HuH-7 (cell line): ENCODE measurements at regions not wholly inside any gene's neighbourhood (a gene's known extent, or its start where the extent isn't known, plus 50 kb on each side); places are given as distances from the start of the nearest gene placed in this dataset.

Source experiments
- DNase-seq: peaks from one replicate; pipeline ENCODE4 v3.0.0; 2011; ENCODE audit warnings: low spot score

DNA sequence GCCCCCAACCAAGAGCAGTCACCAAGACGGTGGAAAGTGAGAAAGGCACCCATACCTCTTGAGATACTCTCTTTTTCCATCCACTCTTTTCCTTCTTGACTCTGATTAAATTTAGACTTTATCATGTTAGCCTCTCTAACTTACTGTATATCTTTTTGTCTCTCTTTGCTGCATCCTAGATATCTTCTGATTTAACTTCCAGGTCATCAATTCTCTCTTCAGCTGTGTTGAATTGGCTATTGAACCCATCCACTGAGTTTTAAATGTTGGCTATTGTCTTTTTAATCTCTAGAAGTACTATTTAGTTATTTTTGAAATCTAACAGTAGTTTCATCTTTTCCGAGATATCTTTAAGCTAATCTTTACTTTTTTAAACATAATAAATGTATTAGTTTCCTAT, 78.3 kb upstream of the MBOAT2 start:
- DNase-seq: no peak

DNA sequence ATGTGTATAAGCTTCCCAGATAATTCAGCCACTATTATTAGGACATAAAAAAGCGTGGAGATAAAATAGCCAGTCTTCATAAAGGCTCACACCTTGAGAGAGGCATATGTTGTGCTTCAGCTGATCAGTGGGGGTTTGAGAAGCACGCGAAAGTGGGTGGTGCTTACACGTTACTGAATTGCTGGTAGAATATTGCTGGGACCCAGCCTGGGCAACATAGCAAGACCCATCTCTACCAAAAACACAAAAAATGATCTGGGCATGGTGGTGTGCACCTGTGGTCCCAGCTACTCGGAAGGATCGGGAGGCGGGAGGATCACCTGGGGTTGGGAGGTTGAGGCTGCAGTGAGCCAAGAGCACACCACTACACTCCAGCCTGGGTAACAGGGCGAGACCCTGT, 74.9 kb upstream of the MBOAT2 start:
- no peak for DNase-seq

DNA sequence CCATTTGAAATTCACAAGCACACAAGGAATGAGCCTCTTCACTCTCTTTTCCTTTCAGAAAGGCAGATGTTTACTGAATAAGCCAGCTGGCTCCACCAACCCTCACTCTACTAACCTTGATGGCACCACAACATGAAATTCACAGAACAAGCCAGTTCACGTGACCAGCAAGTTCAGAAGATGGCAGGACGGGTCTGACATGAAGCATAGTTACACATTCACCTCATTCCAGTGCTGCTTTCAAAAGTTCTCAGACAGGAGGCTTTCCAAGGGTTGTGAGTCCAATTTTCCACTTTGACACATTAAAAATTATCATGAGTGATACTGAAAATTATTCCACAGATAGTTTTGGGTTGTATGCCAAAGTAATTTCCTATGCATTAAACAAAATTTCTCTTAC, 74.2 kb upstream of the MBOAT2 start:
- no peak for DNase-seq

DNA sequence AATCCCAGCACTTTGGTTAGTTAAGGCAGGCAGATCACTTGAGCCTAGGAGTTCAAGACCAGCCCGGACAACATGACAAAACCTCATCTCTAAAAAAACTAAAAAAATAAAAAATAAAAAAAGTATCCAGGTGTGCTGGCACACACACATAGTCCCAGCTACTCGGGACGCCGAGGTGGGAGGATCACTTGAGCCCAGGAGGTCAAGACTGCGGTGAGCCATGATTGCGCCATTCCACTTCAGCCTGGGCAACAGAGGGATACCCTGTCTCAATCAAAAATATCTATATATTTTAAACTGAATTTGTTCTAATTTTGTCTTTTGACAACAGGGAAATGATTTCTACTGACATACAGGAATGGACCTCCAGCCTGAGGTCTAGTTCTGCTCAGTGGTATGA, 73.3 kb upstream of the MBOAT2 start:
- no peak for DNase-seq

DNA sequence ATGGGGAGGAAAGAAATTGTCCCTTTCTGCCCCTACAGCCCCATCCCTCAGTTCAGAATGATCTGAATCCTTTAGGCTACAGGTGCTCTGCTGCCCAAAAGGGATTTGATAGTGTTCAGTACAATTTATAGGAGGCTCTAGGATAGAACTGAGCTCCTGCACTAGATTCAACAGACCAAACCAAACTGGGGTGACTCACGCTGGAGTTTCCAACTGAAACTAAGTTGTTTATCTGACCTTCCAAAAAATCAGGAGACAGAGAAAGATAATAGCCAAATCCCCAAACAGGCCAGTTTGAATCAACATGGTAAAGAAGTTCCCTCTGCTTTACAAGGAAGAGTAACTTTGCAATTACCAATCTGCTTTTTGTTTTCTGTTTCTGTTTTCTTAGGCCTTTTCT, 72.7 kb upstream of the MBOAT2 start:
- no peak for DNase-seq

DNA sequence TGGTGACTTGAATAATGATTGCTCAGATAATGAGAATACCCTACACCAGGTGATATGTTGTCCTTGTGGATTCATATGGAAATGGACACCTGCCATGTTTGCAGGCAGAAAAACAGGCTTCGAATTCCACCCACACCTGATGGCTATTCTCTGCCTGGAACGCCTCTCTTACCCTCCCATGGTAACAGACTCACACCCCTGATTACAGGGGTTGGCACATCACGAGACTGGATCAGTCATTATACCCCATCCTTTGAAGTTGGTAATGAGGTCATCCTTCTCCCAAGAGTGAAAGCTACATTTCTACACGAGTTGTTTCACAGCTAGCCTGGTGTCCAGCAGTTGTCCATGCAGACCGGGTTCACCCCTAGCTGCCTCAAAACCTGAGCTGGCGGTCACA, 71.4 kb upstream of the MBOAT2 start:
- DNase-seq: no peak

DNA sequence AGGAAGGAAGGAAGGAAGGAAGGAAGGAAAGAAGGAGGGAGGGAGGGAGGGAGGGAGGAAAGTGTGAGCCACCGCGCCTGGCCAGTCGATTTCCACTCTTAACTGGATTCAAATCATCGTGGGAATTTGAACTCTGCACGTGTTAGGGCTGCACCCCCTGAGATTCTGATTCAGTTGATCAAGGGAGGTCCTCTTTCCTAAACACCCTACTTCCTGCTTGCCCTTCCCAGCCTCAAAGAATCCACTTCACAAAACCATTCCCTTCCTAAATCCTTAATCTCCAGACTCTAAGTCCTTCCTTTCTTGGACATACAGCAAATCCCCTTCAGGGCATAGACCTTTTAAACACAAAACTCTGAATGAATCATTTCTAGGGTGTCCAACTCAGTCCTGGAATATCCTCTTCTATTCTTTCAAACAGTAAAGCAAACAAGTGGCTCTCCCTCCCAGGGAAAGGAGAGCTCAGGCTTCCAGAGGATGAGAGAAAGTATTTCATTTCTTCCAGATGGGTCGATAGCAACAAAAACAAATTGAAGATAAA, 68.2 kb upstream of the MBOAT2 start:
- no peak for DNase-seq

DNA sequence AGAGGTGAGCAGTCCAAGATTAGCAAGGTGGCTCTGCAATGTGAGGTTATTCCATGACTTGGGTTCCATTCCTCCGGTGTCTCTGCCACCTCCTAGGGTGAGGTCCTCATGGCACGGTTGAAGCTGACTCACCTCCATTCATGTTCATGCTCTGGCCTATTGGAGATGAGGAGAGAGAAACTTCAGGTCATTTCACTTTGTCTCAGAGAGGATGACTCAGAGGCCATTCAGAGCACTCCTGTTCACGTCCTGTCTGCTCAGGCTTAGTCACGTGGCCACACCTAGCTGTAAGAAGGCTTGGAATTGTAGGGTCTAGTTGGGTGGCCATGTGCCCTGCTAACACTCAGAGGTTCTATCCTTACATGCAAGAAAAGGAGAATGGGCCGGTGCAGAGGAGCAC, 67.5 kb upstream of the MBOAT2 start:
- no peak for DNase-seq

DNA sequence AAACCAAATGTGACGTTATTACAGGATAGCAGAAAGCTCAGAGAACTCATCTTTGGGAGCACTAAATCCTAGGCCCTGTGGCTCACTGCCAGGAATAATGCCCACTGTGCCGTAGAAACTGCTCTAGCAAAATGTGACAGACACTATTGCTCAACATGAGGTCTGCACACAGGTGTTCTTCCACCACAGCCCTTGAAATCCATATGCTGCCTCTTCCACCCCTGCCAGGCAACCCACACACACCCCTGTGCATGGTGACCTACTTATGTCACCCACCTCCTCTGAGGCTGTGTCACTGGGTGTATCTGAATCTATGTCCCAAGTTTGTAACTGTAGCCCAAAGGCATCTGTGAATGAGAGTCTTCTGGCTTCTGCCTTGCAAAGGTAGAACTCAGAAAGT, 66.1 kb upstream of the MBOAT2 start:
- no peak for DNase-seq

DNA sequence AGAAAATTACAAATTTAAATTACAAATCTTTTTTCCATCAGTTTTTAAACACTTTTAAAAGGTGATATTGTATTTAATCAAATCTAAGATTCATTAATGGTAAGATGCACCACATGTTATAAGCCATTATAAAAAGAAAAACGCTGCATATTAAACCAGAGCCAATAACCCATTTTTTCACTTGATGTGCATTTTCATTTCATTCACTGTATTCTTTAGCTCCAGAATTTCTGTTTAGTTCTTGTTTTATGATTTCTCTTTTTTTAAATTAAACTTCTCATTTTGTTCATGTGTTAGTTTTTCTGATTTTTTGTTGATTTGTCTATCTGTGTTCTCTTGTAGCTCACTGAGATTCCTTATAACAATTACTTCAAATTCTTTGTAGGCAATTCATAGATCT, 62.4 kb upstream of the MBOAT2 start:
- DNase-seq: no peak

DNA sequence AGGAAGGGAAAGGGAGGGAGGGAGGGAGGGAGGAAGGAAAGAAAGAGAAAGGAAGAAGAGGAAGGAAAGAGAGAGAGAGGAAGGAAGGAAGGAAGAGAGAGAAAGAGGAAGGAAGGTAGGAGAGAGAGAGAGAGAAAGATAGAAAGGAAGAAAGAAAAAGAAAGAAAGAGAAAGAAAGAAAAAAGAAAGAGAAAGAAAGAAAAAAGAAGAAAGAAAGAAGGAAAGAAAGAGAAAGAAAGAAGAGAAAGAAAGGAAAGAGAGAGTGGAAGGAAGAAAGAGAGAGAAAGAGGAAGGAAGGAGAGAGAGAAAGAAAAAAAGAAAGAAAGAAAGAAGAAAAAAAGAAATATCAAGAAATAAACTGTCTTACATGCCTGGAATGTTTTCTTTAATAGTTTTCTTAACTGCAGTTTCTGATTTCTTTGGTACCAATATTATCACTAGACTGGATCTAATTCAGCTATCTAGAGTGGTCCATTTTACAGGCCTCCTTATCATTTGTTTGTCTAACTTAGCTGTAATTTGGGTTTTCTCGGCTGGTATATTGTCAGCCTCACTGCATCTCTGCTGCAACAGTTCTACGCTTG, 59.6 kb upstream of the MBOAT2 start:
- no peak for DNase-seq

DNA sequence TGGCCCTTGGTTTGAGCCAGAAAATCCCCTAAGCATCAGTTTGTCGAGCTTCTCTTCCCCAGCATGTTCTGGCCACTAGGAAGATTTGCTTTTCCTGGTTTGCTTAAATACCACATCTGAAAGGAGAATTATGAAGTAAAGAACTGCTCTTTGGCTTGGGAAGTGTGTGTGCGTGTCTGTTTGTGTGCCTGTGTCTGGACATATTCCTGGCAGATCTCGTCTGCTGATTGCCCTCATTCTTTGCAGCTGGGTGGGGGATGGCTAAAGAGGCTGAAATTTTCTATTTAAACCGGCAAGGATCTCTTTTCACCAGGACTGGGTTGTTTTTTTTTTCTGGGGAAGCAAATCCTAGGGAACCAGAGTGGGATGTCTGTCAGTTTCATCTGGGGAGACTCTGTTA, 57.3 kb upstream of the MBOAT2 start:
- no peak for DNase-seq

DNA sequence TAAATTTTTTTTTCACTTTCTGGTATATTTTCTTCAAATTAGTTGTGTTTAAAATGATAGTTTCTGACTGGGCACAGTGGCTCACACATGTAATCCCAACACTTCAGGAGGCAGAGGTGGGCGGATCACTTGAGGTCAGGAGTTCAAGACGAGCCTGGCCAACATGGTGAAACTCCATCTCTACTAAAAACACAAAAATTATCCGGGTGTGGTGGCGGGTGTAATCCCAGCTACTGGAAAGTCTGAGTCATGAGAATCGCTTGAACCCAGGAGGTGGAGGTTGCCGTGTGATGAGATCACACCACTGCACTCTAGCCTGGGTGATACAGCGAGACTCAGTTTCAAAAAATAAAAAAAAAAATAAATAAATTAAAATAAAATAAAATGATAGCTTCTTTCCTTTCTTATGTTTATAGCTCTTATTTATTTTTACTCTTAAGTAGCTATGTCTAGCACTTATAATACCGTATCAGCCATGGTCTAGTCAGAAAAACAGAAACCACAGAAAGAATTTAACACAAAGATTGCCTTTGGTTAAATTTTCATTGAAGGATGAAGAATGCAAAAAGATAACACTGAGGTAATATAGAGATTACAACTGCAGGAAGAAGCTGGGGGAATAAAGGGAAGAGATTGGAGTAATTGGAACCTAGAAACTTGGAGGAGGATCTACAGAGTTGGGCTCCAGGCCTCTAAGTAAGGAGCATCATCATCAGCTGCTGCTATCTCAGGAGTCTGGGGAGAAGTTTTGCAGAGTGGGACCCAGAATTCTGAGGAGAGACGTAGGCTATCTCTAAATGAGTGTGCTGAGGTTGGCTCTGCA, 54.7 kb upstream of the MBOAT2 start:
- no peak for DNase-seq

DNA sequence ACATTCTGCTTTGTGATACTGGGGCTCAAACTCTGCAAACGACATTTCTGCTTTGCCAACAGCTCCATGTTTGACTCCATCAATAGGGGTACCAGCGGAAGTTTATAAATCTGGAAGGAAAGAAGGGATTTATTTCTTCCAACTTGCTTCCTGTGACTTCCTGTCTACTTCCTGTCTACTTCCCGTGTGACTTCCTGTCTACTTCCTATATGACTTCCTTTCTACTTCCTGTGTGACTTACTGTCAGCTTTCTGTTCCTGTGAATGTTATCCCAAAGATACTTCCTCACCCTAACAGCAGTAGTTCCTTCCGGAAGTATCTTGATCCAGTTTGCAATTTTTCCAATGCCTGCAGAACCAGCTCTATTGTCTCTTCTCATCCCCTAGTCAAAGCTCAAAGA, 52.0 kb upstream of the MBOAT2 start:
- DNase-seq: no peak

DNA sequence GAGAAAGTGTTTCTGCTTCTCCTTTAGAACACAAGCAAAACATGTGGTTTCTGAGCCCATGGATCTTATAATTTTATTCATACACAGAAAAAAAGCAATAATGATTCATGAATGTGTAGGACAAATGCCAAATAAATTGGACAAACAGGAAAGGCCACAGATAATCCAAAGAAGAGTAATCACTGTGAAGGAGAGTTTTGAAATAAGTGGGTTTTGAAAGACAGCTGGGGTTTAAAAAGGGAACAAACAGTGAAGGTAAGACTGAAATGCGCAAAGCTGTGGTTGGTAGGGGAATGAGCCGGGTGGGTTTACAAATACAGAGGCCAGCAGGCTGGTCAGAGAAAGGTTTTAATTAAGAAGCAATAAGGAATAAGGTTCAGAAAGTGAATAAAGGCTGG, 50.0 kb upstream of the MBOAT2 start:
- no peak for DNase-seq
